T follicular helper cell (primary cell): ENCODE measurements at regions not wholly inside any gene's neighbourhood (a gene's known extent, or its start where the extent isn't known, plus 50 kb on each side); places are given as distances from the start of the nearest gene placed in this dataset.
"Not testable (repeated sequence)": the region's sequence is repeated elsewhere in the genome, so short reads cannot be mapped to it uniquely, and the experiment has no call there.

Source experiments
- DNase-seq: peaks from one replicate; pipeline ENCODE4 v3.0.0-alpha.2; 2020; ENCODE audit warnings: low read depth

DNA sequence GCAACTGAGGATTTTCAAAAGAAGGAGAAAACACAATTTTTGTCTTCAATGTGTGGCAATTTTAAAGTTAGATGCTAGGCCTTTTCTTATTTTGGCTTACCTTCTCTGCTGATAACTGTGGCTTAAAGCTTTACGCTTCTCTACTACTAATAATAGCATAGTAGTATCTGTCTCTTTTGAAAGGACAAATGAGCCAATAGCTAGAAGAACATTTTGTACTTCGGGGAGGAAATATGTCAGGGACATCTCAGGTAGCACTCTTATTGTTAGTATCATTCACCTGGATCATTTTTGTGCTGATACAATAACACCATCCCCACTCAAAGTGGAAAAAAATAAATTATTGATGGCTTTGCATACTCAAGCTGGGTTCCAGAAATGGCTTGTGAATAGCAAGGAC is 586.1 kb upstream of the TBL1XR1 start:
- no peak for DNase-seq

DNA sequence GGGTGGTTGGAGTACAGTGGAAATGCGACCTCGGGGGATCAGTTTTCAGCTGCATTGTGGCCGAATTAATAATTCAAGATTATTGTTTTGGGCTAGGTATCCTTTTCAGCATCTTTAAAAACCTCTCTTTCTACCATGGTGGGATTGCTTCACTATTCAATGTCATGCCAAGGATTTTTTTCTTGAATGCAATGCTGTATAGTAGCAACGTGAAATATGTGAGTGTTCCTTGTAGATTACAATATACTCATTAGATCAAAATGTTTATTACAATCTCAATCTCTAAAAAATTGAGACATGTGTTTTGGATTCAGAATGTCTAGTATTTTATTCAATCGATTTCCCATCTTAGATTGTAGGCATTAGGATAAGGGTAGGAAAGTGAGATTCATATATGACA is 586.5 kb upstream of the TBL1XR1 start:
- DNase-seq, result no peak

DNA sequence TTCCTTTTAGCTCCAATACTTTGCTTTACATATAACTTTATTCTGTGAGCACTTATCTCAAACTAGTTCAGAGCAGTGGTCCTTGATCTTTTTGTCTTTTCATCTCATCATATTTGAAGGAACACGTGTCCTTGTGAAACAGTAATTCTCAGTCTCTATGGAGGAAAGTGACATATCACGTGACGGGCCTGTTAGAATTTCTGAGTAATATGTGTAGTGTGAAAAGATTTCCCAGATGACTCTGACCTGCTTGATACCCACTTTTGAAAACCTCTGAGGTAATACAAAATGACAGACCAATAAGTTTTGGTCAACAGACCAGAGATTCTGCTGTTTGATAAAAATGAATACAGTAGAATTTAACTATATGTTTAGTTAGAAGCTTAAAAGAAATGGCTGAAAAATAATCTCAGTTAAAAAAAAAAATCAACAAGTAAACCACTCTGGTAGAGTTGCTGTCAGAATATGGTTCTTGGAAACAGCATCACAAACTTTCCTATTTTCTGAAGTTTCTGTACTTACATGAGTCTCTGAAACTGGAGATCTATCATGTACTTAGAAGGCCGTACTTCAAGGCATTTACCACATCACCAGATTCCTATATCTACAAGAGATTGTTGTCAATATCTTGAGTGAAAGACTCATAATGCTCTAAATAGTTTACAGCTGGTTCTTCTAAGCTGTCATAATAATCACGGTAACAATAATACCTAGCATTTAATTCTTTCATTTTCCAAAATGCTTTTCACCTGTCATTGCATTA is 590.2 kb upstream of the TBL1XR1 start:
- no peak for DNase-seq

DNA sequence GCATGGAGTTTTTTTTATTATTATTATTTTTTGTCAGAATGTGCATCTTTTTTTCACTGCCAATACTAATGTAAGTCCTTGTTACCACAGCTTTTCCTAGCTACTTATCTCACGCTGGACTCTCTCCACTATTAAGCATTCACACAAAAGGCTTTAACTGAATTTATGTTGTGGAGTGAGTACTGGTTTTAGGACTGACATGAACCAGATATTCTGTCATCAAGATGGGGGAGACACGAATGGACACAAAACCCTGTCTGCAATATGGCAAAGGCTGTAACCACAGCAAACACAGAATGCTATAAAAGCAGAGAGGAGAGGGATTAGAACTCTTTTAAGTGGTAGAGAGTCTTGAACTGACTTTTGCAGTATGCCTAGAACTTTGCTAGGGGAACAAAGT is 592.2 kb upstream of the TBL1XR1 start:
- DNase-seq, result no peak

DNA sequence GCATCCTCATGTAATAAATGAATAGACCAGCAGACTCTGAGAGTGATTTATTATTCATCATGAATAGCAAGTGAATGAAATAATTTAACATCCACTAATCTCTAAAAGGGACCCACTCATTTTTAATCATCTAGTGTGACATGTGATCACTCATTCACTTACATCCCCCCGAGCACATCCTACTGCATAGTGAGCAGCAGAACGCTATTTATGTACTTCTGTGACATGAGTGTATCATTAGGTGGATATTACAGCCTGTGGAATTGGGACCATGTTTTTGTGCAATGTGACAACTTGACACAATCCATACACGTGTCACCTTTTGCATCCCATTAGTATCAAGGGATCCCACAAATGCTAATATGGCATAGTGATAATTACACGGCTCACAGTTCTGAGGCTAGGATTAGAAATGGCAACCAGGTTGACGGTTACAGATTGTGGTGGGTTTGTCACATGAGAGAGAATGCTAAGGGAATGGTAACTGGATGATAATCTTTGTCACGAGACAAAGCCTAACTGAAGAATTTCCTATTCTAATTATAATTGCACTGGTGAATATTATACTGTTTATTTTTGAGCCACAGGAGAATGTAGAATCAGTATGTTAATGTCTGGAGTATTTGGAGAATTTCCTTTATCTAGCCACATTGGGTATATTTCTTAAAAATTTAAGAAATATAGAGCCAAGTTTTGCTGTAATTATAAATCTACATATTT is 595.2 kb upstream of the TBL1XR1 start:
- DNase-seq, result no peak

DNA sequence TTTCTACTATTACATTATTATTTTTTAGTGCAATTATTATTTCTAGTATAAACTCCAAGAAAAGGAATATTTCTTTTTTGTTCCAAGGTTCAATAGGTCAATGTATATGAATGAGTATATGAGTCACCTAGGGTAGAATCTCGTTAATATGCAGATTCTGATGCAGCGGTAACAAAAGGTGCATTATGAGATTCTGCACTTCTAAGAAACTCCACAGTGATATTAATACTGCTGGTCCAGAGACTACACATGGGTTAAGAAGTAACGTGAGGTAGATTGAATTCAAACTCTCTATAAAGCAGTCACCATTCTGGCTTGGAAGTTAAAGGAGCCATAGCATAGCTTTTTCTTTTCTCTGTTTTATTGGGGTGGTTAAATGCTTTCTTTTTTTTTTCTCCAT is 596.2 kb upstream of the TBL1XR1 start:
- no peak for DNase-seq

DNA sequence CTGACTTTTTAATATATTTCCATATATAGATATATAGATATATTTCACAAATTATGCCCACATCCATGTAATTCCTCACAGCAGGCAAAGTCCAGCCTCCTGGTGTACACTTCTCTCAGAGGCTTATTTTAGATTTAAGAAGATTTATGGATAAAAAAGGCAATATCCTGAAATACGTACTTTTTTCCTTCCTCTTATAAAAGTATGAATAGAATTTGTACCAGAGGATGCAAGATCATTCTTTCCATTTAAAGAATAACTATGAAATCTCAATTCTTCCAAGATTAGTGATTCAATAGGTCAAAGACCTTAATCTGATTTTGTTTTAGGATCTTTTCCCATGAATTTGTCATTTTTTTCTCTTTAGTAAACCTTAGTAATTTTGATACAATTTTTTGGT is 597.9 kb upstream of the TBL1XR1 start:
- DNase-seq, result no peak

DNA sequence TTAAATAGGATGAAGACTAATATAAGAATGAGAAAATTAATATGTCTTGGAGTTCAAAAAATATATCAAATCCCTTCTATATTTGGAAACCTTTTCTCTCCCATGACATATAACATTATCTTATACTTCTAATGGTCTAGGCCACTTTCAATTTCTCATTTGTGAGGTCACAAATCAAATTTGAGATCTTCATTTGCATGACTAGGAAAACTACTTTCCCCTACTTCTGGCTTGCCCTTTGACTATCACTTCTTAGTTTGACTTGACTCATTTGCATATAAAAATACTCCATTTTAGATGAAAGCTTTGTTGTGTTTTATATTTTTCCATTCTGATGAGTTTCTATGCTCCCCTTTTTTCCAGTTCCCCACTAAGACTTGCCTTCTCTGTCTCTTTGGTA is 598.6 kb upstream of the TBL1XR1 start:
- no peak for DNase-seq

DNA sequence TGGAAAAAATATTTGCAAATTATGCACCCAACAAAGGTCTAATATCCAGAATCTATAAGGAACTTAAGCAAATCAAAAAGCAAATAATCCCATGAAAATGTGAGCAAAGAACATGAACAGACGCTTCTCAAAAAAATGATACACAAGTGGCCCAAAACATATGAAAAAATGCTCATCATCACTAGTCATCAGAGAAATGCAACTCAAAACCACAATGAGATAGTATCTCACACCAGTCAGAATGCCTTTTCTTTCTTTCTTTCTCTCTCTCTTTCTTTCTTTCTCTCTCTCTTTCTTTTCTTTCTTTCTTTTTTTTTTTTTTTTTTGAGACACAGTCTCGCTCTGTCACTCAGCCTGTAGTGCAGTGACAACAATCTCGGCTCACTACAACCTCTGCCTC is 602.9 kb upstream of the TBL1XR1 start:
- DNase-seq, result not testable (repeated sequence)

DNA sequence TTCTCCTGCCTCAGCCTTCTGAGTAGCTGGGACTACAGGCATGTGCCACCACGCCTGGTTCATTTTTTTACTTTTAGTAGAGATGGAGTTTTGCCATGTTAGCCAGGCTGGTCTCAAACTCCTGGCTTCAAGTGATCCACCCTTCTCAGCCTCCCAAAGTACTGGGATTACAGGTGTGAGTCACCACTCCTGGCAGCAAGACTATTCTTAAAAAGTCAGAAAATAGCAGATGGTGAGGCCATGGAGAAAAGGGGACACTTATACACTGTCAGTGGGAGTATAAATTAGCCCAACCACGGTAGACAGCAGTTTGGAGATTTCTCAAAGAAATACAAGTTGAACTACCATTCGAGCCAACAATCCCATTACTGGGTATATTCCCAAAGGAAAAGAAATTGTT is 603.3 kb upstream of the TBL1XR1 start:
- no peak for DNase-seq

DNA sequence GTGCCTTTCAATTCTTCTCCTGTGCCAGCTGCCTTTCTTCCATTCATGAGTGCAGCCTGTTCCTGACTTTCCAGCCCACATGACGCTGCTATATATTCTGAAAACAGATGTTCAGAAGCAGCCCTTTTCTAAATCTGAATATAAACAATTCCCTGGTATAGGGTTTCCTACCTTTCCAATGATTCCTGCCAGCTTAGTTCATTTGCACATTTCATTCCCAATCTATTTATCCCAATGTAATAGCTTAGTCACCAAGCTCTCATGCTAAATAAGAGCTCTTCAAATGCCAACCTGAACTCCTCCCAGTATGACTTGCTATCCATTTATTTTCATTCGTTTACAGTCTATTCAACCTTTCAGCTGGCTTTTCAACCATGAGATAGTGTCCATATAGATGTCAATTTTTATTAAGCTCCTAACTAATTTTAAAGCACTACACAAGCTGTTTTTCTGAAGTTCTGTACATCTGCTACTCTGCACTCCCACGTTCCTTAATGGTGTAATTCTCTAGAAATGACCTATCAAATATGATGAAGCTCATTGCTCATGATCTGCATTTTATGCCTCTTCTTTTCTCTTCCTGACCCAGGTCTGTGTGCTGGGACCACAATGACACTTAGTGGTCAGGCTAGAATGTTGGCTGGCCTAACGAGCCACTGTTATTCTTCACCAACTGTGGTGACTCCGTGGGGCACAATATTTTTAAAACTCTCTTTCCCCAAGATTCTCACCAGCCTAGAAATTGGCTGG is 605.0 kb upstream of the TBL1XR1 start:
- no peak for DNase-seq

DNA sequence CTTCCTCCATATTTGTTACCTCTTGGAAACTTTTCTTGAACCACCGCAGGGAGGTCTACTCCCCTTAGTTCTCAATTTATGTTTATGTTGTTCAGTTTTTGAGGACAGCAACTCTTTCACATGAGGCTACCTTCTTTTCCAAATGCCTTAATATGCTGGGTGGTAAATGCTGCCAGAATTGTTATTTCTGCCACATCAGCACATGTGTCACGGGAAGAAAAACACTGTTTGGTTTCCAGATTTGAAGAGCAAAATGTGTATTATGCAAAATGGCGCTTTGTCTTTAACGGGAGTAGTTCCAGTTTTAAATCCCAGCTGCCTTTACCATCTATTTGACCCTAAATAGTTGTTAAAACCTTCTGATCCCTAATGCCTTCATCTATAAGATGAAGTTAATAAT is 606.2 kb upstream of the TBL1XR1 start:
- DNase-seq, result no peak

DNA sequence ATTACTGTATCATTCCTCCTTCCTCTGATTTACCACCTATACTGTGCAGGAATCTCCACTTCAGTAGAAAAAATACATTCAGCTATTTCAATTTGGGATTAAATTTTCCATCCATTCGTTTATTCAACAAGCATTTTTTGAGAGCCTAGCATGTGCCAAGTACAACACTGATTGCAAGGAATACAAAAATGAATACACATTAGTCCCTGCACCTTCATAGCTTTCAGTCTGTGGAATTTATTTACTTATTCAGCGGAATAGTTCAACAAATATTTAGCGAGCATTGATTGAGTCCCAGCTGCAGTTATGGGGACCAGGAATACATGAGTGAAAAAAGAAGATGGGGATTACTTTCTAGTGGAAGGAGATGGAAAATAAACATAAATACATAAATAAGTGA is 606.8 kb upstream of the TBL1XR1 start:
- DNase-seq, result no peak

DNA sequence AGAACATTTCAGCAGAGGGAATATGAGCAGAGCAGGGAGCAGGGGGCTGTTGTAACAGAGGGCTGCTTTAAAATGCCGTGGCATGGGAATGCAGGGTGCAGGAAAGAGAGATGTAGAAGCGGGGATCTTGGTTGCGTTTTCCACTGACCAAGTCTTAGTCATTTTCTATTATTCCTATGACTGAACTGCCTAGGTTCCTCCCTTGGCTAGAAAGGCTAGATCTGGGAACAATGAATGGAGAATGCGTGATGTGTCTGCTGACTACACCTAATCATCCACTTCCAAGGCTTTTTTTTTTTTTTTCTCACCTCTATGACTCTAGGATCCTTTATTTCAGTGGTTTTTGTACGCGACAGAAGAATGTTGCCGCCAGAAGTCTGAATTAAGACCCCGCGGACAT is 607.4 kb upstream of the TBL1XR1 start:
- DNase-seq, result no peak

DNA sequence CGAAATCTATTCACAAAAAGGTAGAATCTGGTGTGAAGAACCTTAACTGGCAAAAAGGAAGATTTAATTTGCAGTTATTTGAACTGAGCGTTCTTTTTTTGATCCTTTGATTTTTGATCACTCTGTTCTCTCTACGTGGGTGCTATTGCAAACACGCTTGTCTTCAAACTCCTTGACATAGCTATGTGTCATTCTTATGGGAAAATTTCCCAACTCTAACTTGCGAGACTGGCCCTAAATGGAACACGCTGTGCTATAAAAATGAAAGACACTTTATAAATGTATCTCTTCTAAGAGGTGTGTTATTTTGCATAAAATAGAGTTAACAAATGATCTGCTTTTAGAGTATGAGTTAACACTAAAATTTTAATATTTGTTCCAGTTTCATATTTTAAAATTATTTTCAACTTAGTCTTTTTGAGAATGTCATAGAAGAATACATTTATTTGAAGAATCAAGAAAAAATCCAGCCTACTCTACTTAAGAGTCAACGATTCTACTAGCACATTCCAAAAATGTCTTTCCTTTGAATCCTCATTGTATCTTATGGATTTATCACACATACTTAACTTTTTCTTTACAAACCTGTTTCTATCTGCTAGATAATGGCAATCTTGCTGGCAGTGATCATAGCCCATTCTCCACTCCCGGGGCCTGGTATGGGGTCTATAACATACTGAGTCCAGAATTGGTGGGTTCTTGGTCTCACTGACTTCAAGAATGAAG is 610.0 kb upstream of the TBL1XR1 start:
- DNase-seq, result no peak

DNA sequence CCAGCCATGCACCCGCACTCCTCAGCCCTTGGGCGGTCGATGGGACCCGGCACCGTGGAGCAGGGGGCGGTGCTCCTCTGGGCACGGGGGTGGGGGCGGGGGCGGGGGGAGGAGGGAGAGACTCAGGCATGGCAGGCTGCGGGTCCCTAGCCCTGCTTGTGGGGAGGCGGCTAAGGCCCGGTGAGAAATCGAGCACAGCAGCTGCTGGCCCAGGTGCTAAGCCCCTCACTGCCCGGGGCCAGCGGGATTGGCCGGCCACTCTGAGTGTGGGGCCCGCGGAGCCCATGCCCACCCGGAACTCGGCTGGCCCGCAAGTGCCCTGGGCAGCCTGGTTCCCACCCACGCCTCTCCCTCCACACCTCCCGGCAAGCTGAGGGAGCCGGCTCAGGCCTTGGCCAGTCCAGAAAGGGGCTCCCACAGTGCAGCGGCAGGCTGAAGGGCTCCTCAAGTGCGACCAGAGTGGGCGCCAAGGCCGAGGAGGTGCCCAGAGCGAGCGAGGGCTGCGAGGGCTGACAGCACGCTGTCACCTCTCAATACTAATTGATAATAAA is 611.7 kb upstream of the TBL1XR1 start:
- not testable (repeated sequence) for DNase-seq

DNA sequence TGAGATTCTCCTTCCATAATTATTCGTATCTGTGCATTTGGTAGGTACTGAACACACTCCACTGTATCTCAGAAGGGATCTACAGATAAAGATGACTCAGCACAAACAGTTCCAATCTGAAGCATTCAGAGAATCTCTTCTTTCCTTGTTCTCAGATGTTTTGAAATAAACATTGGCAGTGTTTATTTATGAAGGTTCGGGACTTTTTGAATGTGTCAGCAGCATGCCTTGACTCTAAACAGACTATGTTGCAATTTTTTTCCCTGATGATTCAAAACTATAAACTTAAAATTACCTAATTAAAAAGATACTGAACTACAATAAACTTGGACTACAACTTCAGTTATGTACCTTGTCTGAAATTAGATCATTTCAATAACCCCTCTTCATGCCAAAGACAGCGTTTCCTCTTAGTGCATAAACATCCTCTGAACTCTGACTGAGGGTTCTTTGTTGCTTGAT is 612.9 kb upstream of the TBL1XR1 start:
- DNase-seq, result no peak

DNA sequence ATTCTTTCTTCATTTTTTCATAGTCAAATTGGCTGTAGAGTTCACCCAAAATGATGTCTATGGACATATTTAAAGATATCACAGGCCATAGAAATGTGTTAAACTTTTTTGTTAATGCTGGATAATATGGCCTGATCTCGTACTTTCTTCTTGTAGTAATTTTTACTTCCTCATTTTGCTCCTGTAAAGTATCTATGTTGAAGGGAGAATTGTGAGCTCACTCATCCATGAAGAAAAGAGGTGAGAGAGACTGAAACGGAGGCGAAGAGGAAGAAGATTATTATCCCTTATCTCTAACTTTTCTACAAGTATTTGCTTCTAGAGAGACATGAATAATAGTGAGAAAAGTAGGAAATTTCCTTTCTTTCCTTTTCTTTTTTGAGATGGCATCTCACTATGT is 613.8 kb upstream of the TBL1XR1 start:
- no peak for DNase-seq

DNA sequence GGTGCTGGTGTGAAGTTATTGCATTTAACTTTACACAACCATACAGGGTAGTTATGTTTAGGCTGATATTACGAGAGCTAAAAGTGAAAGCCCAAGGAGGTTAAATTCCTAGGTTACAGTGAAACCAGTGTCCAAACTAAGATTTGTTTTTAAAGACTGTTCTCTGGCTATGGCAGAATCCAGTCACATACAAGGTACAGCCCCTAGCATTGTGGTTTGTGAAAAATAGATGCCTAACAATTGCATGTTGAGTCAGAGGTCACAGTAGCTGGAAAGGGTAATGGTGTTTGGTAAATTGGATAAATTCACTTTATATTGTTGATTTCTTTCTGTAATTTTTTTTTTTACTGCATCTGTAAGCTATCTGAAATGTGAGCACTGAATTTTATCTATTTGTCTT is 614.6 kb upstream of the TBL1XR1 start:
- no peak for DNase-seq

DNA sequence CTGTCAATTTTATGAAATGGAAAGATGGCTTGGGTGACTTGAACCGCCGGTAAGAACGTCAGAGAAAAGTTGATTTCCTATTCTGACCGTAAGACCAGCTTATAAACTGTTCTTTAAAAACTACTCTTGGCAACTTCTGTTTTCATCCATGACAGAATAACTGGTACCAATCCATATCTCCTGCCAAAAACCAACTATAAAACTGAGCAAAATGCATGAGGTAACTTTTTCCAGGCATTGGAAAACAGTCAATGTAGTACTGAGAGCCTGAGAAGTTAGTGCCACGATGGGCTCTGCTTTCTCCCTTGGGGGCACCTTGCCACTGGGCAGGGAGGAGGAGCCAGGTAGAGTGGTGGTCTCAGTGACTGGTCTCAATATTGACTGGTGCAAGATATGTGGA is 615.2 kb upstream of the TBL1XR1 start:
- no peak for DNase-seq

DNA sequence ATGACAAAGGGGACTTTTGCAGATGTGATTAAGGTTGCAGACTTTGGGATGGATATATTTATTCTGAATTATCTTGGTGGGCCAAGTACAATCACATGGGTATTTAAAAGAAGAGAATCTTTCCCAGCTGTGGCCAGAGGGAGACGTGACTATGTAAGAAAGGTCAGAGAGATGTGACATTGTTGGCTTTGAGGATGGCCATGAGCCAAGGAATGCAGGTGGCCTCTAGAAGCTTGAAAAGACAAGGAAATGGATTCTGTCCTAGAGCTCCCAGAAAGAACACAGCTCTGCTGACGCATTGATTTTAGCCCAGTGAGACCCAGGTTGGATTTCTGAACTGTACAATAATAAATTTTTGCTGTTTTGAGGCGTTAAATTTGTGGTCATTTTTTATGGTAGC is 616.0 kb upstream of the TBL1XR1 start:
- DNase-seq, result no peak

DNA sequence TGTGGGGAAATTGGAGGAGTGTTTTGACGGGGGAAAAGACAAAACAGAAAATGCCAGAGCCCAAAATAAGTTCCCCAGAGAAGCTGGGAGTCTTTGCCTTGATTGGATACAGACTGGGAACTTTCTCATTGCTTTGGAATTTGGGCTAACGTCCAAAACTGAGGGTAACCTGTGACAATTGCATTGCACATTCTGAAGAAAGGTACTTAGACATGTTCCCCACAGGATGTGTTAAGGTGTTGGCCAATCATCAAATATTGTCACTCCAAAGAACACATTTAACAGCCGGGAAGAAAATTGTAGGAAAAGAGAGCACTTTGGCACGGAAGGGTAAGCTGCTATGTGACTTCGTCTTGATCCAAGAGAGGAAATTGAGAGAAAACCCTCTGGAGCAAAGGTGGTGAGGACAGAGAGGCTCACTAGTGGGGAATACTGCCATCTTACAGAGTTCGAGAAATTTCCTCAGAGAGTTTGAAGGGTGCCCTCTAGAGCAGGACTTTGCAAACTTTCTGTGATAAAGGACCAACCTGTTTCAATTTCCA is 619.5 kb upstream of the TBL1XR1 start:
- no peak for DNase-seq
